ENCODE measurements at regions not wholly inside any gene's neighbourhood (a gene's known extent, or its start where the extent isn't known, plus 50 kb on each side); places are given as distances from the start of the nearest gene placed in this dataset.

DNA sequence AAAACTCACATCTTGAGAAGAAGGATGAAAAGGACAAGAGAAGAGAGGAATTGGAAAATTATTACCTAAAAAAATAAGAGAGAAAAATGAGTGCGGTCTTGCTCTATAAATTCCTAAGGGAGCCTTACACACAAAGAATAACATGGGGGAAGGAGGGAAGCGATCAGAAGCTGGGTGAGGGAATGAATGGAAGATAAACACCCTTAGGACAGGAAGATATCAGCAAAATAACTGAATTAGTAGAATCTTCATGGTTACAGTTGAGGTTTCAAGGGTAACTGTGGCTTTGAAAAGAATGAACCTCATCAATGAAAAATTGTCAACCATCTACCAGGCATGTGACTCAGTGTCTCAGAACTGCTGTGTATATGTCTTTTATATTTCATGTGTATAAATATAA lies 192.5 kb upstream of the FOXD3 start:
- Mint-ChIP-seq H3K4me1 (ENCODE audit: low read depth) (no peaks in the 10 kb centered on the region), H3K4me3 (no peak overlapping the region), H3K9me3 (no peaks in the 10 kb centered on the region)

DNA sequence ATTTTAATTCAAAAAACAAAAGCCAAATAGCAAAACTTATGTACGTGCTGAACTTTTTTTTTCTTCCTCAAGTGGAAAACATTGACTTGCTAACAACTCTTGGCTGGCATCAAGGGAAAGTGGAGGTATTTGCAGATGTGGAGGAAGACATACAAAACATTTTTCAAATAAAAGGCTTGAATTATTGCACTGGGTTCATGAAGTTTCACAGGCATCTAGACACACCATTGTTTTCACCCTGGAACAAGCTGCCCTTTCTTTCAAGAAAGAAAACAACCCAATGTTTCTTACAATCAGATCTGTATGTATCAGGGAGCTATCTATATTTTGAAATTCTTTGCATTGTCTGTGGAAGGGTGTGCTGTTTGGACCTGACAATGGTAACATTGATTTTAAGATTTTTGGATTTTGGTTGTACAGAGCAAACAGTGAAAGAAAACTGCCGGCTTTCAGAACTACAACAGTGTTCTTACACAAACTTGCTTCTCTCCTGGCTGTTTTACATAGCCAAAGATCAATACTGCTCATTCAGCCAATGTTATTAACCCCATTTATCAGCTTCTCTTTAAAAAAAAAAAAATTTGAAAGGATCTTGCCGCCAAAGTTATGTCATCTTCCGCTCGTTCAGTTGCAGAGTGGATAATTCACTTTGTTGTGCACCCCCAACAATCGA lies 187.7 kb upstream of the FOXD3 start:
- Mint-ChIP-seq H3K27me3 (peaks cover 18% of the 10 kb centered on the region), H3K9me3 (no peaks in the 10 kb centered on the region), H3K4me3 (no peak overlapping the region), H3K27ac (no peak overlapping the region), H3K4me1 (ENCODE audit: low read depth) (no peaks in the 10 kb centered on the region), H3K36me3 (ENCODE audit: low read depth) (no peaks in the 10 kb centered on the region)
- DNase-seq = no peak

More for the DNA sequence above, 192.5 kb upstream of the FOXD3 start:
- no peak overlapping the region for H3K27ac Mint-ChIP-seq
- no peaks in the 10 kb centered on the region for H3K36me3 Mint-ChIP-seq (ENCODE audit: low read depth)
- no peak for DNase-seq
- H3K27me3 Mint-ChIP-seq = peaks cover 26% of the 10 kb centered on the region

DNA sequence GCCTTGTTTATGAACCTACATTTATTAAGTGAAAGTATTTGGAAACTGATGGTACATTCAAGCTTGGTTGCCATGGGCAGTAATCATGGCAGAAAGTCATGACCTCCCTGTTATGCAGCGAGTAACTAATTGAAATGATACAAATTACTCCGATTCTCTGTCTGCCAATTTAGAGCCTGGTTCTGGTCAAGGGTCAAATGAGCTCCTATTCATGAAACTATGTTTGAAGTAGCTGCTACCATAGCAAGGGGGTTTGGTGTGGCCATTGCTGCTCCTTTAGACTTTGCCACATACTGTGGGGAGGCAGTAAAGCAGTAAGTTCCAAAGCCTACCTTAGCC lies 187.2 kb upstream of the FOXD3 start:
- H3K36me3 Mint-ChIP-seq (ENCODE audit: low read depth) = no peaks in the 10 kb centered on the region
- no peaks in the 10 kb centered on the region for H3K4me1 Mint-ChIP-seq (ENCODE audit: low read depth)
- no peak overlapping the region for H3K4me3 Mint-ChIP-seq
- no peak for DNase-seq
- H3K27me3 Mint-ChIP-seq = peaks cover 18% of the 10 kb centered on the region
- no peak overlapping the region for H3K27ac Mint-ChIP-seq
- H3K9me3 Mint-ChIP-seq = no peaks in the 10 kb centered on the region

GRCh38 chr1:63135801-63136200 lies 186.6 kb upstream of the FOXD3 start:
- no peaks in the 10 kb centered on the region for H3K9me3 Mint-ChIP-seq
- no peaks in the 10 kb centered on the region for H3K36me3 Mint-ChIP-seq (ENCODE audit: low read depth)
- no peak overlapping the region for H3K27ac Mint-ChIP-seq
- no peaks in the 10 kb centered on the region for H3K4me1 Mint-ChIP-seq (ENCODE audit: low read depth)
- H3K27me3 Mint-ChIP-seq = peaks cover 15% of the 10 kb centered on the region
- no peak overlapping the region for H3K4me3 Mint-ChIP-seq
- DNase-seq = no peak

GRCh38 chr1:63142001-63142400 lies 180.4 kb upstream of the FOXD3 start:
- Mint-ChIP-seq H3K4me3 (no peak overlapping the region), H3K27me3 (peaks cover 9% of the 10 kb centered on the region), H3K9me3 (no peaks in the 10 kb centered on the region), H3K27ac (no peak overlapping the region), H3K36me3 (ENCODE audit: low read depth) (no peaks in the 10 kb centered on the region), H3K4me1 (ENCODE audit: low read depth) (no peaks in the 10 kb centered on the region)
- DNase-seq = no peak

GRCh38 chr1:63143482-63143881 lies 178.9 kb upstream of the FOXD3 start:
- H3K27me3 Mint-ChIP-seq = peaks cover 5% of the 10 kb centered on the region
- no peaks in the 10 kb centered on the region for H3K9me3 Mint-ChIP-seq
- H3K27ac Mint-ChIP-seq = no peak overlapping the region
- H3K36me3 Mint-ChIP-seq (ENCODE audit: low read depth) = no peaks in the 10 kb centered on the region
- DNase-seq = no peak
- no peak overlapping the region for H3K4me3 Mint-ChIP-seq
- H3K4me1 Mint-ChIP-seq (ENCODE audit: low read depth) = no peaks in the 10 kb centered on the region

- no peaks in the 10 kb centered on the region for H3K36me3 Mint-ChIP-seq (ENCODE audit: low read depth)
- peaks cover 18% of the 10 kb centered on the region for H3K27me3 Mint-ChIP-seq
- no peak for DNase-seq
- H3K4me1 Mint-ChIP-seq (ENCODE audit: low read depth) = no peaks in the 10 kb centered on the region
- no peaks in the 10 kb centered on the region for H3K9me3 Mint-ChIP-seq
- H3K27ac Mint-ChIP-seq = no peak overlapping the region
- H3K4me3 Mint-ChIP-seq = no peak overlapping the region
Measured at GRCh38 chr1:63147783-63148182, 174.6 kb upstream of the FOXD3 start.

DNA sequence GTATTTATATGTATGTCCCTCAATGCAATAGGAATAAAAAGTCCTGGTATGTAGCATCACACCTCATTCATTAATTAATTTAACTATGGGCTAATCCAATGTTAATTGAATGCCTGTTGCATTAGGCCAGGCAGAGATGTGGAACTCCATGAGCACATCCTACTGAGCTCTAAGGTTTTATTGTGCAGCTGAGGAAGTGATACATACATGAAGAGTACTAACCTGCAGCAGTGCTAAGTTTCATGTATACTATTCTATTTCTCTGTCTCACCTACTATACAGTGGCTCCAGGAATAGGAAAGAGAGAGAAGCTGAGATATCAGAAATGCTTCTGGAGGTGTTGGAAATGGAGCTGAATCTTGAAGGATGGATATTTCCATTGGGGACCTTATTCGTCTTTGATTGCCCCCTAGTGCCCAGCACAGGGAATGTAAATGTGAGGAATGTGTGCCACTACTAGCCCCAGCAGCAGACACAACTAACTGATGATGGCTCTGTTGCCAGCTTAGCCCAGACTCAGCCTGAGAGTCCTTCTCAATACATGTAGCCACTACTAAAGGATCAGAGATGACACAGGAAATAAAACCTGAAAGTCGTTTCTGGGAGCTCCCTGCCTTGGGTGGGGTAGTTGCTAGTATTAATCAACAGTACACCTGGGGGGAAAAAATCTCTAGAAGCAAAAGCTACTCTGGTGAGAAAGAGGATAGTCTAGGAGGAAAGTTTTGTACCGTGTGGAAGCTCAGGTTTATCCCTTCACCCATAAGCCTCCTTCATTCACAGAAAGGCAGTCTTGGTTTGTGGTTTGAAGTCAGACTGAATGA lies 173.3 kb upstream of the FOXD3 start:
- H3K27me3 Mint-ChIP-seq = peaks cover 19% of the 10 kb centered on the region
- no peak overlapping the region for H3K27ac Mint-ChIP-seq
- no peaks in the 10 kb centered on the region for H3K9me3 Mint-ChIP-seq
- no peaks in the 10 kb centered on the region for H3K4me1 Mint-ChIP-seq (ENCODE audit: low read depth)
- no peak for DNase-seq
- H3K4me3 Mint-ChIP-seq = no peak overlapping the region
- no peaks in the 10 kb centered on the region for H3K36me3 Mint-ChIP-seq (ENCODE audit: low read depth)

GRCh38 chr1:63152572-63152971 lies 169.8 kb upstream of the FOXD3 start:
- no peaks in the 10 kb centered on the region for H3K36me3 Mint-ChIP-seq (ENCODE audit: low read depth)
- no peak for DNase-seq
- no peaks in the 10 kb centered on the region for H3K4me1 Mint-ChIP-seq (ENCODE audit: low read depth)
- no peak overlapping the region for H3K4me3 Mint-ChIP-seq
- no peak overlapping the region for H3K27ac Mint-ChIP-seq
- no peaks in the 10 kb centered on the region for H3K9me3 Mint-ChIP-seq
- peaks cover 17% of the 10 kb centered on the region for H3K27me3 Mint-ChIP-seq

DNA sequence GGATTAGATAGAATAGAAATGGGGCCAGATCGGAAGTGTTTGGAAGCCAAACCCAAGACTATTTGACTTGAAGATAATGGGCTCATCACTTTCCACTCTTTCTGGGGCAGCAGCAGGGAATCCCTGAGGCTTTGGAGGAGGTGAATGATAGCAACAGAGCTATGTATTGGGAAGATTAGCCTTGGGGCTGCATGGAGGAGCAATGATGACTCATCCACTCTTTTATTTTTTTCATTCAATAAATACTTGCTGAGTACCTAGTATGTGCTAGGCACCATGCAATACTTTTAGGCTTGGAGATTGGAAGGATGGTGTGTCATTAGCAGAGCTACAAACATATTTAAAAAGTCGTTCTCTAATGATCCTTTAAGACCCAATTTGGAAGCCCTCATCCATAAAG lies 166.9 kb upstream of the FOXD3 start:
- H3K27ac Mint-ChIP-seq = no peak overlapping the region
- H3K36me3 Mint-ChIP-seq (ENCODE audit: low read depth) = no peaks in the 10 kb centered on the region
- peaks cover 15% of the 10 kb centered on the region for H3K27me3 Mint-ChIP-seq
- no peak overlapping the region for H3K4me3 Mint-ChIP-seq
- no peaks in the 10 kb centered on the region for H3K9me3 Mint-ChIP-seq
- no peaks in the 10 kb centered on the region for H3K4me1 Mint-ChIP-seq (ENCODE audit: low read depth)
- no peak for DNase-seq

GRCh38 chr1:63157085-63157484 lies 165.3 kb upstream of the FOXD3 start:
- no peak for DNase-seq
- H3K27ac Mint-ChIP-seq = no peak overlapping the region
- peaks cover 13% of the 10 kb centered on the region for H3K27me3 Mint-ChIP-seq
- H3K4me1 Mint-ChIP-seq (ENCODE audit: low read depth) = no peaks in the 10 kb centered on the region
- H3K9me3 Mint-ChIP-seq = no peaks in the 10 kb centered on the region
- no peaks in the 10 kb centered on the region for H3K36me3 Mint-ChIP-seq (ENCODE audit: low read depth)
- H3K4me3 Mint-ChIP-seq = no peak overlapping the region

- no peak overlapping the region for H3K4me3 Mint-ChIP-seq
- peaks cover 7% of the 10 kb centered on the region for H3K27me3 Mint-ChIP-seq
- H3K27ac Mint-ChIP-seq = no peak overlapping the region
- H3K9me3 Mint-ChIP-seq = no peaks in the 10 kb centered on the region
- DNase-seq = no peak
- no peaks in the 10 kb centered on the region for H3K4me1 Mint-ChIP-seq (ENCODE audit: low read depth)
- no peaks in the 10 kb centered on the region for H3K36me3 Mint-ChIP-seq (ENCODE audit: low read depth)
Measured at GRCh38 chr1:63169057-63169456, 153.3 kb upstream of the FOXD3 start.

DNA sequence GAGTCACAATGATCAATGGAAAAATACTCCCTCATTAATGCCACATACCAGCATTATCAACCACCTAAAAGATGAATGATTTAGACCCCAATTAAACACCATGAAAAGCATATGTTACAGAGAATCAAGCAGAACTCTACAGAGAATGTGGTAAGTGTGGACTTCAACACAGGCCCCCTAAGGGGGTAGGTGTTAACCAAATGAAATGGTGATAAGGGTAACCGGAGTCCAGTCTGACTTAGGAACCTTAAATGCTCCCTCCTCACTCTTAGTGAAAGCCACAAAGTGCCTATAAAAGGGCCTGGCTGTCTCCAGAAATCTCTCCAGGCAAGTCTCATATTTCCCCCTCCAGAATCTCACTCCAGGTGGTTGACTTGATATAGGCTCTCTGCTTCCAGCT lies 149.2 kb upstream of the FOXD3 start:
- DNase-seq = no peak
- H3K4me1 Mint-ChIP-seq (ENCODE audit: low read depth) = no peaks in the 10 kb centered on the region
- no peaks in the 10 kb centered on the region for H3K9me3 Mint-ChIP-seq
- no peak overlapping the region for H3K4me3 Mint-ChIP-seq
- no peaks in the 10 kb centered on the region for H3K36me3 Mint-ChIP-seq (ENCODE audit: low read depth)
- H3K27ac Mint-ChIP-seq = no peak overlapping the region
- peaks cover 10% of the 10 kb centered on the region for H3K27me3 Mint-ChIP-seq

DNA sequence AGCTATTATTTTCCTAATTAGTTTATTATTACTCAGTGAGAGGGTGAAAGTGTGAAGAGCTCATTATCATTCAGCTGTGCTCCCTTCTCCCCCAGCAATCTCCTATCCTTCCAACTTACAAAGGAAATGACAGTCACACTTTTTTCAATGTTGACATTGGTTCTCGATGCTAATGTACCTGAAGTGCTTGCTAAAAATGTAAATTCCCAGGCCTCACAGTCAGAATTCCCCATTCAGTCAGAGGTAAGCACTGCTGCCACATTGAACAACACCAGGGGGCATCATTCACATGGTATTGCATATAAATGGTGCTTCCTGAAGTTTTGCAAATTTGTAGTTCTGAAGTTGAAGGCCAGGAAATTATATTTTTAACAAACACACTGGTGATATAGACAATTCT lies 132.7 kb upstream of the FOXD3 start:
- no peak overlapping the region for H3K4me3 Mint-ChIP-seq

GRCh38 chr1:63190171-63190570 lies 132.2 kb upstream of the FOXD3 start:
- Mint-ChIP-seq H3K9me3 (no peaks in the 10 kb centered on the region), H3K27ac (no peak overlapping the region), H3K27me3 (no peaks in the 10 kb centered on the region), H3K4me1 (ENCODE audit: low read depth) (no peaks in the 10 kb centered on the region), H3K4me3 (no peak overlapping the region), H3K36me3 (ENCODE audit: low read depth) (no peaks in the 10 kb centered on the region)
- no peak for DNase-seq

More for the DNA sequence above, 132.7 kb upstream of the FOXD3 start:
- no peaks in the 10 kb centered on the region for H3K27me3 Mint-ChIP-seq
- H3K27ac Mint-ChIP-seq = no peak overlapping the region
- no peaks in the 10 kb centered on the region for H3K4me1 Mint-ChIP-seq (ENCODE audit: low read depth)
- no peak for DNase-seq
- no peaks in the 10 kb centered on the region for H3K36me3 Mint-ChIP-seq (ENCODE audit: low read depth)
- no peaks in the 10 kb centered on the region for H3K9me3 Mint-ChIP-seq
